ENCODE measurements at regions not wholly inside any gene's neighbourhood (a gene's known extent, or its start where the extent isn't known, plus 50 kb on each side); places are given as distances from the start of the nearest gene placed in this dataset.
"Not testable (repeated sequence)": the region's sequence is repeated elsewhere in the genome, so short reads cannot be mapped to it uniquely, and the experiment has no call there.

DNA sequence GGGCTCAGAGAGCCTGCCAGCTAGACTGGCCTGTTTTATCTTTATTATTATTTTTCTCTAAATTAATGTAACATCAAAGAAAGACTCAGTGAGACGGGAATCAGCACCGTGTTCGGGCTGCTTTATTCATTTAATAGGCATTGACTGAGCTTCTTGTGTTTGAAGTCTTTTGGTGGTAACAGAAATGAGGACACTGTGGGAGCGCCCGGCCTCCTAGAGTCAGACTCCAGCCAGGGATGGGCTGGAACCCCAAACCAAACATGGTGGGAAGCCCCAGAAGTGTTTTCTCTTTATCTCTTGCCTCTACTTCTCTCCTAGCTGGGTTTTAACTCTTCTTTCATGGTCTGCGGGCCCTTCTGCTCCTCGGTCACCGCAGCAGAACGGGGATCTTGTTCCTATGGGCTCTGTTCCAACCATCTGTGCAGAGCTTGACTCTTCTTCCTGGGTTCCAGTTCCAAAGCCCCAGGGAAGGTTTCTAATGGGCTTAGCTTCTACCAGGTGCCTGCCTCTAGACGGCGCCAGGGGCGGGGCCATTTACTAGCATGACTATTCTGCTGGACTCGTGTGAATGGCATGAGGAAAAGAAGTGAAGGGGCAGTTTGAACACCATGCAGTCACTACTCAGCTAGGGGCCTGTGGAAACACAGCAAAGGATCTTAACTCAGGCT lies 123.8 kb downstream of the FGF18 start:
- no peak for DNase-seq

DNA sequence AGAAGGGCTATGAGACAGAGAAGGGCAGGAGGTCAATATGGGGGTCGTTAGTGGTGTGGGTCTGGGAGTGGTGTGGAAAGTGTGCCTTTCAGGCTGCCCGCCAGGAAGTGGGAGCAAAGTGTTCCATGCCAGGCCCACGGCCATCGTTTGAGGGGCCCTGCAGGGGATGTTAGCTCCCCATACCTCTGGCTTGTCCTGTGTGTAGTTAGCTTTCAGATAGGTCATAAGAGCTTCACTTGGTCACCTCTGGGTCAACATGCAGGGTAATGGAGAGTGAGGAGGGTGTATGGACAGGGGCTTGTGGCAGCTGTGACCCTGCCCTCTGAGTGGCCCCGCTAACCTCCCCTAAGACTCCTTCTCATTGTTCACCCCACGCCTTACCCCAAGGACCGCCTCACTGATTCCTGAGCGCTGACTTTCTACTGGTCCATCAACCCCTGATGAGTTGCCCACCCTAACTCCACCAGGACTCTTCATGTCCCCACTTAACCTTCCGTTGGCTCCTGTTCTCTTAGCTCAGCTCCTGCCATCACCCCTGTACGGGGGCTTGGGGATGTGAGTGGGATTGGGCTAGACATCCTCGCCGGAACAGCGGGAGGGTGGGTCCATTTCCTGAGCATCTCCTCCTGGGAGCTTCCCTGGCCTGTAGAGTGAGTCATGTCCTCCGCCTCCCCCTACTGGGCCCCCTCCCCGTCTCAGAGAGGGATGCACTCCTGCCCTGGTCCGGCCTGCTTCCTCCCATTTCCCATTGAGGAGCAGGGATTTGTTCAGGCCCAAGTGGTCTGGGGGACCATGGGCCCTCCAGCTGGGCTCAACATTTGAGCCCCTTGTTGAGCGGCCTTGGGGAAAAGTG lies 125.7 kb downstream of the FGF18 start:
- no peak for DNase-seq

GRCh38 chr5:171549274-171549673 lies 129.8 kb downstream of the FGF18 start:
- no peak for DNase-seq

- DNase-seq, result not testable (repeated sequence)
Observed at GRCh38 chr5:171553817-171554216, 134.4 kb downstream of the FGF18 start.

GRCh38 chr5:171555160-171555559 lies 135.7 kb downstream of the FGF18 start:
- DNase-seq, result no peak

DNA sequence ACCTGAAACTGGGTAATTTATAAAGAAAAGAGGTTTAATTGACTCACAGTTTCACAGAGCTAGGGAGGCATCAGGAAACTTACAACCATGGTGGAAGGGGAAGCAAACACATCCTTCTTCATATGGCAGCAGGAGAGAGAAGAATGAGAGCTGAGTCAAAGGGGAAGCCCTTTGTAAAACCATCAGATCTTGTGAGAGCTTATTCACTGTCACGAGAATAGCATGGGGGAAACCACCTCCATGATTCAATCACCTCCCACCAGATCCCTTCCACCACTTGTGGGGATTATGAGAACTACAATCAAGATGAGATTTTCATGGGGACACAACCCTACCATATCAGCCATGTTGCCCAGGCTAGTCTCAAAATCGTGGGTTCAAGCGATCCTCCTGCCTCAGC lies 143.4 kb downstream of the FGF18 start:
- DNase-seq, result no peak

DNA sequence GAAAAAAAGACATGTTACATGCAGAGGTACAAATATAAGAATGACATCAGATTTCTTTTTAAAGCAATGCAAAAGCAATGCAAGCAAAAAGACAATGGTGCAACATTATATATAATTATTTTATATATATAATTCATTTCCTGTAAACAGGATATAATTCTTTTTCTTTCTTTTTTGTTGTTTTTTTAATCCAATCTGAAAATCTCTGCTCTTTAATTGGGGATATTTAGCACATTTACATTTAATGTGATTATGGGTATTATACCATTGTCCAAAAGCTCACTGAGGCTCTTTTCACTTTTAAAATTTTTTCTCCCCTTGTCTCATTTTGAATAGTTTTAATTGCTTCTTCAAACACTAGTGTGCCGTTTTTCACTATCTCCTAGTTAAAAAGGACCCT lies 148.9 kb downstream of the FGF18 start:
- DNase-seq, result no peak

GRCh38 chr5:171569065-171569712 lies 149.7 kb downstream of the FGF18 start:
- DNase-seq, result no peak

GRCh38 chr5:171570244-171570825 lies 150.9 kb downstream of the FGF18 start:
- DNase-seq, result no peak

GRCh38 chr5:171571663-171572062 lies 152.2 kb downstream of the FGF18 start:
- DNase-seq, result no peak

- no peak for DNase-seq
Observed at GRCh38 chr5:171573021-171573420, 153.6 kb downstream of the FGF18 start.

DNA sequence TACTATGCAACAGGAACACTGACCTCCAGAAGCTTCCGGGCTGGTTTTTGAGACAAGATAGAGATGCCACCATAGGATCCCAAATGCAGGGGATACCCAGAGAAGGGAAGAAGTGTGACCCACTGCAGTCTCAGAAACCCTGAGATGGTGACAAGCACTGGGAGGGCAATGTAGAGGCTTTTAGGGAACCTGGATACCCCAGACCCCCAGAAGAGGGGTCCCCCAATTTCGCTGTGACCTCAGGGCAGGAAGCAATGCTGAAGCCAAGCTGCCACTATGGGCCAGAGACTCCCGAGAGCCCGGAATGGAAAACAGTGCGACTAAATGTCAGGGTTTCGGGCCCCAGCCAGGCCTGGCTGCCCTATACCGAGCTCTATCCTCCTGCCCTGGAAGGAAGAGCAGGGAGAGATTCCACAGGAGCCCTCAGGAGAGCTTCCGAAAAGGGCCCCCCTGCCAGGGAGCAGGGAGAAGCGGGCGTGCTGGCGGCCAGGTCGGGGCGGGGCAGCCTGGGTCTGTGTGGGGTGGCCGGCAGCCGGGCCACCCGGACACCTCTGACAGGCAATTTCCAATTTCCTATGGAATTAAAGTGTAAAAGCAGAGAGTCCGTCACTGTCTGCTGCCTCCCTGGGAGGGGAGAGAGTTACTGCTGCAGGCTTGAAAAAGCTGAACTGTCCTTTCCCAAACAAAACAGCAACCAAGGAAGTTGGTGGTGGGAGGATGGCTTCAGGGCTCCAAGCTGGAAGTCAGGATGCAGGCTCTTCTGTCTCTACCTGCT lies 154.2 kb downstream of the FGF18 start:
- DNase-seq, result no peak

GRCh38 chr5:171574376-171574775 lies 154.9 kb downstream of the FGF18 start:
- DNase-seq, result no peak

DNA sequence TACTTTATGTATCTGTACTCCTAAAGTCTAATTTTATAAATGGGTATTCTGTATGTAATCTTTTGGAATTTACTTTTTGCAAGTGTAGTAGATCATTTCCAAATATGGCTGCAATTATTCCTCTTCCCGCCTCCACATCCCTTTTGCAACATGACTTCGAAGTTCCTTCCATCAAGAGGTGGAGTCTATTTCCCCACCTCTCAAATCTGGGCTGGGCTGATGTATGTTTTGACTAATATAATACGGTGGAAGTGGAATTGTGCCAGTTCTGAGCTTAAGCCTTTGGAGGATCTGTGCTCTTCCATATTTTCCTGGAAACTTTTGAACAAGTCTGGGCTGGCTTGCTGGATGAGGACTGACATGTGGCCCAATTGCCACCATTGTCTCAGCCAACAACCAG lies 155.9 kb downstream of the FGF18 start:
- no peak for DNase-seq

GRCh38 chr5:171575808-171576207 lies 156.4 kb downstream of the FGF18 start:
- DNase-seq, result no peak

GRCh38 chr5:171577042-171577758 lies 157.8 kb downstream of the FGF18 start:
- no peak for DNase-seq

DNA sequence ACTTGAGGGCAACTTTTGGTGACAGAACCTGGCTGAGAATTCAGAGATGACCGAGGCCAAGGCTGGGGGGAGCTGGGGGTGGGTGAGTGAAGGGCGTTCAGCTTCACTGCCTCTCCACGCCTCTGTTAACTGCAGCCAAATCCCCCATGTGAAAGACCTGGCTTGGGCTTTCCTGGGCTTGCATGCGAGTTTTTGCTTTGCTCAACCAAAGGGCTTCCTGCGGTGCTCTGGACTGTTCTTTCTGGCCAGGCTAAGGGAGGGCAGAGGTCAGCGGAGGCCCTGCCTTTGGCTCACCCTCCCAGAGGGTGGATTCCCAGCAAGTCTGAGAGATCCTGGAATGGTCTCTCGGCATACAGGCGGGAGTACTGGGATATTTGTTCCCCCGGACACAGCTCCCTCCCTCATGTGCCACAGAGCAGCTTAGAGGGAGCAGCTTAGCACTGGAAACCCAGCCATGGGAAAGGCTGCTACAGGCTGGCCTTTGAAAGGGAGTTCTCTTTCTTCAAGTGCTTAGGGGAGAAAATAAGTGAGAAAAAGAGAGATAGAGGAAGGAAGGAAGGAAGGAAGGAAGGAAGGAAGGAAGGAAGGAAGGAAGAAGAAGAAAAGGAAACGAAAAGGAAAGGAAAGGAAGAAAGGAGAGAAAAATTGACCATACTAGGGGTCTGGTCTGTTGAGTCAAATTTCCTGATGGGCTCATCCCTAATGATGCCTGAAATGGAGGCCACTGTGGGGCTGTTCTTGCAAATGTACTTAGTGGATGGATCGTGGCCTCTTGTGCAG lies 158.8 kb downstream of the FGF18 start:
- DNase-seq, result no peak

GRCh38 chr5:171578829-171579491 lies 159.5 kb downstream of the FGF18 start:
- no peak for DNase-seq

GRCh38 chr5:171579976-171580411 lies 160.5 kb downstream of the FGF18 start:
- no peak for DNase-seq

- no peak for DNase-seq
Observed at GRCh38 chr5:171580502-171581265, 161.2 kb downstream of the FGF18 start.
